ENCODE measurements at regions not wholly inside any gene's neighbourhood (a gene's known extent, or its start where the extent isn't known, plus 50 kb on each side); places are given as distances from the start of the nearest gene placed in this dataset.

GRCh38 chr5:159786901-159787691 is 129.2 kb upstream of the ADRA1B start:
- Histone ChIP-seq H3K9me3 (ENCODE audit: control insufficient read depth in 4 of 4, insufficient read depth in 3 of 4, low read length in 3 of 4) (no peaks in the 10 kb centered on the region), H3K4me1 (ENCODE audit: control insufficient read depth in 5 of 5, insufficient read depth in 5 of 5, low read length in 5 of 5) (peaks cover 0 to 17% (median 6%) of the 10 kb centered on the region in 5 donors), H3K27ac (ENCODE audit: low read depth in 1 of 2, low read length in 1 of 2) (no peak overlapping the region), H3K4me3 (no peak overlapping the region), H3K36me3 (ENCODE audit: control insufficient read depth in 4 of 4, insufficient read depth in 4 of 4, low read length in 4 of 4) (no peaks in the 10 kb centered on the region), H3K9ac (ENCODE audit: insufficient read depth in 1 of 2, low read length in 2 of 2) (no peak overlapping the region), H3K27me3 (ENCODE audit: control insufficient read depth in 3 of 3, insufficient read depth in 3 of 3, low read length in 2 of 3) (peaks cover 0 to 3% (median 0%) of the 10 kb centered on the region in 3 donors)
- no peak for TF ChIP-seq CTCF (IDR thresholded peaks at IDR 0.05; ENCODE audit: control extremely low read depth, extremely low read depth)
- DNase-seq (peak; percentile 77 to 83 (median 82)), ATAC-seq (ENCODE audit: insufficient read depth, low FRiP score) (no peak)
- WGBS, 2 donors = 77 to 90% methylated on average over 14 of the region's 14 CpGs

- Histone ChIP-seq H3K9me3 (ENCODE audit: control insufficient read depth in 4 of 4, insufficient read depth in 3 of 4, low read length in 3 of 4) (no peaks in the 10 kb centered on the region), H3K27me3 (ENCODE audit: control insufficient read depth in 3 of 3, insufficient read depth in 3 of 3, low read length in 2 of 3) (peaks cover 0 to 3% (median 0%) of the 10 kb centered on the region in 3 donors), H3K4me1 (ENCODE audit: control insufficient read depth in 5 of 5, insufficient read depth in 5 of 5, low read length in 5 of 5) (peaks cover 0 to 17% (median 6%) of the 10 kb centered on the region in 5 donors), H3K36me3 (ENCODE audit: control insufficient read depth in 4 of 4, insufficient read depth in 4 of 4, low read length in 4 of 4) (no peaks in the 10 kb centered on the region), H3K27ac (ENCODE audit: low read depth in 1 of 2, low read length in 1 of 2) (peak overlapping the region in 1 of 2 donors; percentile 15), H3K9ac (ENCODE audit: insufficient read depth in 1 of 2, low read length in 2 of 2) (no peak overlapping the region), H3K4me3 (no peak overlapping the region)
- TF ChIP-seq CTCF (IDR thresholded peaks at IDR 0.05; ENCODE audit: control extremely low read depth, extremely low read depth) = no peak
- ATAC-seq (ENCODE audit: insufficient read depth, low FRiP score) = no peak
- DNase-seq = no peak
- WGBS, 2 donors = 67 to 76% methylated on average over 2 of the region's 2 CpGs
Measured at GRCh38 chr5:159787837-159788236, 128.4 kb upstream of the ADRA1B start.

GRCh38 chr5:159788835-159789331 is 127.4 kb upstream of the ADRA1B start:
- peak overlapping the region in 1 of 2 donors; percentile 37 for H3K27ac ChIP-seq (ENCODE audit: low read depth in 1 of 2, low read length in 1 of 2)
- ATAC-seq (ENCODE audit: insufficient read depth, low FRiP score) = no peak
- no peak overlapping the region for H3K4me3 ChIP-seq
- 83 to 87% methylated on average over 5 of the region's 5 CpGs for whole genome bisulfite sequencing, 2 donors
- H3K27me3 ChIP-seq (ENCODE audit: control insufficient read depth in 3 of 3, insufficient read depth in 3 of 3, low read length in 2 of 3) = peaks cover 0 to 3% (median 0%) of the 10 kb centered on the region in 3 donors
- peaks cover 0 to 17% (median 6%) of the 10 kb centered on the region in 5 donors for H3K4me1 ChIP-seq (ENCODE audit: control insufficient read depth in 5 of 5, insufficient read depth in 5 of 5, low read length in 5 of 5)
- no peak overlapping the region for H3K9ac ChIP-seq (ENCODE audit: insufficient read depth in 1 of 2, low read length in 2 of 2)
- no peak for TF ChIP-seq CTCF (IDR thresholded peaks at IDR 0.05; ENCODE audit: control extremely low read depth, extremely low read depth)
- no peaks in the 10 kb centered on the region for H3K9me3 ChIP-seq (ENCODE audit: control insufficient read depth in 4 of 4, insufficient read depth in 3 of 4, low read length in 3 of 4)
- no peaks in the 10 kb centered on the region for H3K36me3 ChIP-seq (ENCODE audit: control insufficient read depth in 4 of 4, insufficient read depth in 4 of 4, low read length in 4 of 4)
- DNase-seq = no peak
